Renal pelvis (tissue), 1 donor: ENCODE measurements at regions not wholly inside any gene's neighbourhood (a gene's known extent, or its start where the extent isn't known, plus 50 kb on each side); places are given as distances from the start of the nearest gene placed in this dataset.
"Not testable (repeated sequence)": the region's sequence is repeated elsewhere in the genome, so short reads cannot be mapped to it uniquely, and the experiment has no call there.

Experiments used
- DNase-seq: peaks from one replicate; pipeline ENCODE4 v3.0.0-alpha.2; 2013

DNA sequence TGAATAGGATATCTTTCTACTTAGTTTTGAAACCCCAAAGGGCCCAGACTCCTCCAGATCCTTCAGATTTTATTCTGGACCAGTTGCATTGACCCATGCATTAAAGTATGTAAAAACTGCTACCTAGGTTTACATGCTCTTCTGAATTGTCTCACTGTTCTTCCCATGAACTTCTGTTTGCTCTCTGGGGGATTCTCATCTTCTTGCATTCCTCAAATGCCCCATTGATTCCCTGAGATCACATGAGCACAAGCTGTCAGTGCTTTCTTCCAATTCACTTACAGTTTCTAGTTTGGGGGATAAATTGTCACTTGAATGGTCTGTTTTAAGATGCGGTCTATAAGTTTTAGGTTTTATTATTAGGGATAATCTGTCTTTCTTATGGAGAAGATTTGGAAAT, 188.9 kb upstream of the KIF2B start:
- no peak for DNase-seq

DNA sequence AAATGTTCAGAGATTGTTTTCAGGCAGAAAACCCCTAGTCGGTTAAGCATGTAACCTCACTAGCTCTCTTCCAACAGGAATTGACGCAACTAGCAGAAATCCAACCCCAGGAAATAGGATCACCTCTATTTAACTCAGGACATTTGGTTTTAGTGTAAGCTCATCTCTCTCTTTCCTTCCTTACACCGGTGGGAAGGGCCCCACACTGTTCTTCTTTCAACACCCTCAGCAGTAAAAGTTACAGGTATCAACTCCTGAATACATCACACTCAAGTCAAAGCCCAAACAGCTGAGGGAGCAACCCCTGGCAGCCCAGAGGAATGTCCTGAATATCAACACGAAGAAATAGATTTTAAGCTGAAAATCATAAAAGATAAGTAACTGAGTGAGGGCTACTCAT, 191.2 kb upstream of the KIF2B start:
- no peak for DNase-seq

DNA sequence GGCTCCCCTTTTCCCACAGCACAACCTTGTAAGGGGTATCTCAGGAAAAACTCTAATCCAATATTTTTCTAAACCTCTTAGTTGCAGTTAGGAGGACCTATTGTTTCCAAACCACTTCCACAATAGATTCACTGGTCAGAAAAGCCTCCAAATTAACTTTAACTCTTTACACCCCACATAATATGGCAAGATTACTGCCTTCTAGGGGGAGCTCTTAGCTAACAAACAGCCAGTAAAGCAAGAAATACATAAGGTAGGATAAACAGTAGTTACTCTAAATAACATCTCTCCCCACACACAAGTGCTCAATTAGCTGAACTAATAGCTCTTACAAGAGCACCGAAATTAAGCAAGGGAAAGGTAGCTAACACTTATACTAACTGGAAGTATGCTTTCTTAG, 192.1 kb upstream of the KIF2B start:
- no peak for DNase-seq

DNA sequence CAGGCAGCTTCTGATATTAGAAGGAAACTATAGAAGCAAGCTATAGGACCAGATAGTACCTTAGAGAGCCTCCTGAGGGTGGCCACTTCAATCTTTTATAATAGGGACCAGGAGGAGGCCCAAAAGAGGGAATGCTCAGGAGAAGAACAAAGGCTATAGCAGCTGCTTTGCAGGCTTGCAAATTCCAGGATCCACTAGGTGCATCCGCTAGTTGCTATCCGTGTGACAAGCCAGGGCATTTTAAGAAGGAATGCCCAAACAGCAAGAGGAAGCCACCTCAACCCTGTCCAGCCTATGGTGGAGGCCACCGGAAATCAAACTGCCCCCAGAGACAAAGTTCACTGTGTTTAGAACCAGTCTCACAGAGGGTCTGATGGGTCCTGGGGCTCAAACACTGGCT, 192.6 kb upstream of the KIF2B start:
- no peak for DNase-seq

DNA sequence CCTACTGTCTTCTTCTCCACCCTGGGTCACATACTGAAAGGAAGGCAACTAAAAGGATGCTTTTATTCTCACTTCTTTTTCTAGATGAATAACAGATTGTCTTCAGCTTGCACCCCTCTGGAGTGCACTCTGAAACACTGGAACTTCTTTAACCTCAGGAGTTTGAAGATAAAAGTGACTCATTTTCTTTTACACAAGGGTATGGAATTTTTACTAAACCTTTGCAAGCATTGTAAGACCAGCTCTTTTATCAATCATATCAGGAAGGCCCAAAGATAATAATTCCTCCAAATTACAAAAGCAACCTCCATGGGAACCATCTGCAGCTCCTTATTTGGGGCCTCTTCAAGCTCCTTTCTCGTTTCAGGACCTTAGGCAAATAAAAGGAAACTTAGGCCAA, 193.5 kb upstream of the KIF2B start:
- DNase-seq, result no peak

DNA sequence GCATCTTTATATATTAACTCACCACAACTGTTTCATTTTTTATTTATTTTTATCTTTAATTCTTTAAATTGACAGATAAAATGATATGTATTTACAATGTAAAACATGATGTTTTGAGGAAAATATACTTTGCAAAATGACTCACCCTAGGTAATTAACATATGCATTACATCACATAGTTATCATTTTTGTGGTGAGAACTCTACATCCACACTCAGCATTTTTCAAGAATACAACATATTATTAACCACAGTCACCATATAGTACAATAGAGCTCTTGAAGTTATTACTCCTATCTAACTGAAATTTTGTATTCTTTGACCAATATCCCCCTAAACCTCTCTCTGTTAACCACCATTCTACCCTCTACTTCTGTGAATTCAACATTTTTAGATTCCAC, 194.7 kb upstream of the KIF2B start:
- DNase-seq, result no peak

DNA sequence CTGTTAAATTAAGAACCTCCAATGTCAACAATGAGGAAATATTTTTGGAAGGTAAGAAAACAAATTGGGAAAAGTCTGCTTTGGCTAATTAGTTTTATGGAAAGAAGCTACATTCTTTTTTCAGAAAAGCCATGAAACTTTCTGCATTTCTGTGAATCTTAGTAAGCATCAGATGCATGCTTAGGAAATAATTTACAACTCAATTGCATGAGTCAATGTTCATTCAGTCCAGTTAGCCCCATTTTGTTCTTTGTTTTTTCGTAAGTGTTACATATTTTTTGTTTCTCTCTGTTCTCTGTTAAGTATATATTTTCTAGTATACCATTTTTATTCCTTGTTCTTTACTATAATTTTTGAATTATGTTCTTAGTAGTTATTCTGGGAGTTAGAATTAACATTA, 195.2 kb upstream of the KIF2B start:
- no peak for DNase-seq

DNA sequence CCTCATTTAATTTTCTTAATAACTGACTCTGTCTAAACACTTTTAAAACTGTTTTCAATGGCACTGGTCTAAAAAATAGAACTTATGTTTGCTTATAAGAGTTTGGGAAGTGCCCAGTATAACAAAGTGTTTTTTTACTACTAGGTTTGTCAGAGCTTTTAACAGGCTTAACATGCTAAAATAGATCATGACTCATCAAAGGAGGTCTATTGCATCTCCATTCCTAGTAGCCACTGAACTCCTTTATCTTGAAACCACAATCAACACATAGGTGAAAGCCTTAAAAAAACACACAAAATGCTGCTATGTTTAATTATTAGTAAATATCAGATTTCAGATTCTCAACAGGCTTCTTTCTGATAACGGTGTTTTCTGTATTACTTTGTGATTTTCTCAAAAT, 196.4 kb upstream of the KIF2B start:
- DNase-seq, result no peak

DNA sequence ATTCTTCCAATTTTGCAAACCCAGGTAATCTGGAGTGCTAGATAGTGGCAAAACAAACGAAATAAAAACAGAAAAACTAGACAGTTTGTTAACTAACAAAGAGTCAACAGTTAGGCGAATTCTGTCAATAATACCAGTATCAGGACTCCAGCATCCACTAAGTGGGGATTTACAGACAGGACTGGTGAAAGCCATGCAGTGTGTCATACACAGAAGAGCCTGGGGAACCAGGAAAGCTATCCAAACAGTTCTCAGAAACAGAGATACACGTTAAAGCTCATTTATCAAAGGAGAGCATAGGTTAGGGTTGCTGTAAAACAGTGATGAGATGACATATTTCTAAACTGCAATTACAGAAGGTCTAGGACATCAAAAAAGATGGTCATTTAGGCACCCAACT, 203.7 kb upstream of the KIF2B start:
- no peak for DNase-seq

DNA sequence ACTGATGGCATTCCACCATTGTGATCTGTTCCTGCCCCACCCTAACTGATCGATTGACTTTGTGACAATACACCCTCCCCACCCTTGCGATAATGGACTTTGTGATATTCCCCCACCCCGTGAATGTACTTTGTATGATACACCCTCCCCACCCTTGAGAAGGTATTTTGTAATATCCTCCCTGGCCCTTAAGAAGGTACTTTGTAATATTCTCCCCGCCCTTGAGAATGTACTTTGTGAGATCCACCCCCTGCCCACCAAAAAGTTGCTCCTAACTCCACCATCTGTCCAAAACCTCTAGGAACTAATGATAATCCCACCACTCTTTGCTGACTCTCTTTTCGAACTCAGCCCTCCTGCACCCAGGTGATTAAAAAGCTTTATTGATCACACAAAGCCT, 214.5 kb upstream of the KIF2B start:
- not testable (repeated sequence) for DNase-seq

DNA sequence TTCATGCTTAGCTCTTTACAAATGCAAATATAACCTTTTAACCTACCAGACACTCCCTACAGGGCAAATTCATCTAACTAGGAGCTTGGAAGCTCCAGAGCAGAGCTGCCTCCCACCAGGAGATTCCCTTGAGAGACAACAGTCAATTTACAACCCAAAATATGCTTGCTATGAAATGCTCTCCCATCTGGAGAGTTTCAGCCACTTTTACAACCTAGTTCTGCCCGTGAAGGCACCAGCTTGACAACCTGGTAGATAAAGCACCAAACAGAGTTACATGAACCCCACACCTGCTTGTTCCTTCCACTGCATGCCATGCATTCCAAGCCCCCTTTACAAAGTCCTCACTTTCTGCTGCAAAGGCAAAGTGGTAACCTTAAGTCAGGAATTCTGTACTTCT, 215.3 kb upstream of the KIF2B start:
- DNase-seq, result no peak

DNA sequence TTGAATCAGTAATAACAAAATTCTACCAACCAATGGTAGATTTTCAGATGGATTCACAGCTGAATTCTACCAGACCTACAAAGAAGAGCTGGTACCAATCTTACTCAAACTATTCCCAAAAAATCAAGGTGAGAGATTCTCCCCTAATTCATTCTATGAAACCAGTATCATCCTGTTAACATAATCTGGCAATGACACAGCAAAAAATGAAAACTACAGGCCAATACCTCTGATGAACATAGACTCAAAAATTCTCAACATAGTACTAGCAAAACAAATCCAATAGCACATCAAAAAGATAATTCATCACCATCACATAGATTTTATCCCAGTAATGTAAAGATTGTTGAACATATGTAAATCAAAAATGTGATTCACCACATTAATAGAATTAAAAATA, 234.4 kb upstream of the KIF2B start:
- DNase-seq, result no peak

DNA sequence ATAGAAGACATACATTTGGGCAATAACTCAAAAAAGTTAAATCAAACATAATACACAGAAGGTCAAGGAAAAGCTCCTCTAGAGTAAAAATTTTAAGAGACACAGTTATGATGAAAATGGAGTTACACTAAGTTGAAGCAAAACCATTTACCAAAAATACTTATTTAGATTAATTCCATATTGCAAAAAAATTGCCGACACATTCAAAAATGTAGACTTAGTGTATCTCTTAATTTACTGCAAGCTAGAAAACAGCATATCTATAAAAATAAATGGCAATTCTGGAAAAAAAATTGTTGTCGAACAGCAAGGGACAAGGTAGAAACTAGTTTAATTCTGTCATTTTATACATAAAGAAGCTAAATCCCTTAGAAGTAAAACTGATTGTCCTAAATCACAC, 248.7 kb upstream of the KIF2B start:
- no peak for DNase-seq

DNA sequence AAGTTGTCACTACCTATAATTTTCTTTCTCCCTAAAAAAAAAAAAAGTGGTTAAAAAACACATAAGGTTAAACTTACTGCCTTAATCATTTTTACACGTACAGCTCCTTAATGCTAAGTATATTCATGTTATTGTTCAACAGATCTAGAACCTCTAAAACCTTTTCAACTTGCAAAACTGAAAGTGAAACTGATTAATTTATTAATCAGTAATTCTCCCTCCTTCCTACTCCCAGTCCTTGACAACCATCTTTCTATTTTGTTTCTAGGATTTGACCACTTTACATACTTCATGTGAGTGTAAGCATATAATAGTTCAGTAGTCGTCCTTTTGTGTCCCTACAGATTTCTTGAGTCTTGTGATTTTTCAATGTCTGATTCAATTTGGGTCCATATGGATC, 251.4 kb upstream of the KIF2B start:
- DNase-seq, result no peak

DNA sequence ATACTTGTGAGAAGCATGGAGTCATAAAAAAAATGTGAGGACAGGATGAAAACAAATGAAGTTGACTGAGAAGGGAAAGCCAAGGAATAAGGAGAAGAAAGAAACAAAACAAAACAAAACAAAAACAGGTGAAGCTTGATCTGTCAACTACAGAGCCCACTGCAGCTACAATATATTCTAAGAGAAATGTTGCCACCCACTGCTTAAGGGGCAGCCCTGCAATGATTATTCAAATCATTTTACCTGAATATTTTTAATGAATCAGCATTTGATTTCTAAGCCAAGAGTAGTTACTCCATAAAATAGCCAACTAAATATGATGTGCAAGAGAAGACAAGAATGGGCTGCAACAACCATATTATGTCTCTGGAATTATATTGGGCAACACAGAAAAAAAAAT, 252.0 kb upstream of the KIF2B start:
- no peak for DNase-seq

DNA sequence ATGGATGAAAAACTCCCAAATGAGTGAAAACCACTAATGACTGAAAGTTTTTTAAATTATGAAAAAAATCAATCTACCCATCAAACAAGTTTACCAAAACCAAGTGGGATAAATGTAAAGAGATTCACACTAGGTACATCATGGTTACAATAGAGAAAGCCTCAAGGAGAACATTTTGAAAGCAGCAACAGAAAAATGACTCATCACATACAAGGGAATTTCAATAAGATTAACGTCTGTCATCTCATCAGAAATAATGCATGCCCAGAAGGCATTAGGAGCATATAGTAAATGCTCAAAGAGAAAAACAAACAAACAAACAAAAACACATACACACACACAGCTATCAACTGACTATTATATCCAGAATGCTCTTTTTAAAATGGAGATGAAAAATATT, 261.8 kb upstream of the KIF2B start:
- no peak for DNase-seq

DNA sequence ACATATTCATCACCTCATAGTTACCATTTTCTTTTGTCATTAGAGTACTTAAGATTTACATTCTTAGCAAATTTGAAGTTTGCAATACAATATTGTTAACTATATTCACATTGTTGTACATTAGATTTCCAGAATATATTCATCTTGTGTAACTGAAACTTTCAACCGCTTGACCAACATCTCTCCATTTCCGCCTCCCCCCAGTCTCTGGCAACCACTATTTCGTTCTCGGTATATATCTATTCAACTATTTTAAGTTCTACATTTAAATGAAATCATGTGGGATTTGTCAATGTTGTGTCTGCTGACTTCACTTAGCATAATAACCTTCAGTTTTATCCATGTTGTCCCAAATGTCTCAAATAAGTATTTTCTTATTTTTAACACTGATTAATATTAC, 274.5 kb upstream of the KIF2B start:
- no peak for DNase-seq

DNA sequence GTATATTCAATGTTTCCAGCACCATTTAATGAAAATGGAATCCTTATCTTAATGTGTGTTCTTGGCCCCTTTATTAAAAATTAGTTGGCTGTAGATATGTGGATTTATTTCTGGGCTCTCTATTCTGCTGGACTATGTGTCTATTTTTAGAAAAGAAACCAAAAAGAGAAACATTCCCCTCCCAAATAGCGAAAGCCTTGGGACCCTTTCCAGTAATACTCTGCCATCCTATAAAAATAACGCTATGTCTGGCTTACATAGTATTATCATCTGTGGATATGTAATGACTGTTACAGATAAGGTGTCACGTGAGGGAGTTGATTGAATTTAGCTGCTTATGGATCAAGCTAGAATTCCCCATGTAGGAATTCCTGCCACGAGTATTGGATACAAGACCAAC, 279.3 kb upstream of the KIF2B start:
- DNase-seq, result no peak

DNA sequence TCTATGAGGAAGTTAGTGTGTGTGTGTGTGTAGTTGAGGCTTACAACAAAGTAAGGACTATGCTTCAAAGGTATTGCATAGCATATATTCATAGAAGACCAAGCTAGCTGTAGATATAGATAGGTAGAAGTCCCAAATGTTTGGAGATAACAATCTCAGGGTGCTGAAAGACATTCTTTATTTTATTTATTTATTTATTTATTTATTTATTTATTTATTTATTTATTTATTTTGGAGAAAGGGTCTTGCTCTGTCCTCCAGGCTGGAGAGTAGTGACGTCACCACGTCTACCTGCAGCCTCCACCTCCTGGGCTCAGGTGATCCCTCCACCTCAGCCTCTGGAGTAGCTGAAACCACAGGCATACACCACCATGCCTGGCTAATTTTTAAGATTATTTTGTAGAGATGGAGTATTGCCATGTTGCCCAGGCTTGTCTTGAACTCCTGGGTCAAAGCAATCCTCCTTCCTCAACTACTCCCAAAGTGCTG, 284.6 kb upstream of the KIF2B start:
- no peak for DNase-seq

DNA sequence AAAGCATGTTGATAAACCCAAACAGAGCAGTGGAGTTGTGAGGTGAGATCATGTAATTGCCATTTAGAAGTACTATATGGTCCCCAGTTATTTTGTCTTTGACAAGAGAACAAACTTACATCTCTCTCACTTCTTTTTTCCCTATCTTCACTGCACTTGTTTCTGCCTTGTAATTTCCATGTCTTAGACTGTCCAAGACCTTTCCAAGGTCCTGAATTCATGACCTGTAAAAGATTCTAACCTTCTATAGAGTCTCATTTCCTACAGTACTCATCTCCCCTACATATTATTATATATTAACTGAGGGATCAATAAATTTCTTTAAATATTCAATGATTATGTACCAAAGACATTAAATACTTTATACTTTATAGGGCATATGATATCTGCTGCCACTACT, 295.3 kb upstream of the KIF2B start:
- DNase-seq, result no peak

DNA sequence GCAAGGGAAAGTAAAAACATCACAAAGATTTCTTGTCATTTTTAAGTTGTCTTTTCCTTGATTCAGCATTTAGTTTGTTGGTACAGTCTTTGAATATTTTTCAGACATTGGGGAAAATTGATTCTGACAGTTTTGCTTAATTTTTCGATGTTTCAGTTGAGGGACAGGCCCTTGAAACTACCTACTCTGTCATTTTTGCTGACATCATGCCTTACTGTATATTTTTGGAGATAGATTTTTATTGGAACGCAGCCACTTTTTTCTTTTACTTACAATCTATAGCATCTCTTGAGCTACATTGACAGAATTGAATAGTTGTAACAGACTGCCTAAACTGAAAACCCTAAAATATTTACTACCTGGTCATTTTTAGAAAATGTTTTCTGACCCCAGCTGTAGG, 297.1 kb upstream of the KIF2B start:
- DNase-seq, result no peak

DNA sequence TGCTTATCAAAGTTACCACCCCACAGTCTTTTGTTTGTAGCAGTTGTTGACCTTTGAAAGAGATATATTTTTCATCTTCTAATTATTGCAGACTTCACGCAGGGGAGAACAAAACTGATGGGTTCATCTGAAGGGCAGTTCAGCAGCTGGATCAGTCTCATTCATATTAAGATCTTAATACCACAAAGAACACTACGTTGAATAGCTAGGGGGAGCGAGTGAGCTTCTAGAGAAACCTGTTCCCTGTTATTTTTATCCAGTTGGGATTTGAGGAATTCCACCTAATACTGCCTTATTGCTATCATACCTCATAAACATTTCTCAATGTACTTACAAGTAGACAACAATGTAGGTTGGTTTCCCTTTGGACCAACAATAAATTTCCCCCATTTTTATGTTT, 306.1 kb upstream of the KIF2B start:
- no peak for DNase-seq

DNA sequence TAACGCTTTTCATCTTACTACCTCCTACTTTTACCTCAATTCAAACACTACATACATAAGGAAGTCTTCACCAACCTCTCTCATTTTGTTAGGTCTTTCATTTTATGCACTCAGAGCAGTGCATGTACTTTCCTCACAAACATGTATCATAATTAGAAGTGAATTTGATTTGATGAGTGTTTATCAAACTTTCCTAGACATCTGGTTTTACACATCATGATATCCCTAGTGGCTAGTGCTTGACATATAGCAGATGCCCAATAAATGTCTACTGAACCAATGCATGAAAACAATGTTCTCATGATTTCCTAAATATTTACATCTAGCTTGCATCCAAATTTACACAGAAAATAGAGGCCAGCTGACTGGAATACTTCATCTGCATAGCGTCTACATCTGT, 323.4 kb upstream of the KIF2B start:
- no peak for DNase-seq

DNA sequence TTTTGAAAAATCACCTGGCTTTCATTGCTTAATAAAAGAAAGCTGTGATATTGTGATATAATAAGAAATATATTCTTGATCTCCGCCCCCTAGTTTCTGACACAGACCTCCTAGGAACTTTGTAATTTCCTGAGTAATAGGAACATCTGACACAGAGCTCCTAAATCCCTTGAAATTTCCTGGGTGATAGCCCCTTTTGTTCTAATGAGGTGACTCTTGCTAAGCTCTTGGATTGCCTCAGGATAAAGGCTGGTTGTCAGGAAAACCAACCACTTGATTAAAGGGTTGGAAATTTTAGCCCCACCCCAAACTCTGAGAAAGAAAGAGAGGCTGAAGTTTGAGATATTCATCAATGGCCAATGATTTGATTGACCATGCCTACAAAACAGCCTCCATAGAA, 326.4 kb upstream of the KIF2B start:
- DNase-seq, result no peak

DNA sequence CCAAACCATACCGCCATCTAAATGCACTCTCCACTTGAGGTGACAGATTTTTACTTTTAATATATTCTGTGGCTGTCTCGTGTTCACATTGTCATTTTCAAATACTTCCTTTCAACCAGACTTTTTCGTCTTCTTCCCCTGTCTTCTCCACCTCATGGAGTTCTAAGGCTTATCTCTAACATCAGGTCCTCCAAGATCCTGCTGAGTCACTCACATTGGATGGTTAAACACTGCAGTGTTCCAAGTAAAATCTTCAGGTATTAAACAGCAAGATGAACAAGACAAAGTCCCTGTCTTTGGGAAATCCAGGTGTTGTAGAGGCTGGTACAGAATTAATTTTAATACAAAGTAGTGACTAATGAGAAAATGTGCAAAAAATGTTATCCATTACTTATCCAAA, 330.2 kb upstream of the KIF2B start:
- DNase-seq, result no peak
